ENCODE measurements at regions not wholly inside any gene's neighbourhood (a gene's known extent, or its start where the extent isn't known, plus 50 kb on each side); places are given as distances from the start of the nearest gene placed in this dataset.

- TF ChIP-seq CTCF (IDR thresholded peaks at IDR 0.05; ENCODE audit: low read depth, low read length, poor library complexity, severe bottlenecking) (no peak), EZH2phosphoT487 (IDR thresholded peaks at IDR 0.05; ENCODE audit: borderline replicate concordance, low read length) (no peak)
These were observed 321.9 kb upstream of the GALNT5 start for GRCh38 chr2:156935616-156936015.

Measured in DOHH2 (cell line).